Tibial nerve (tissue), 3 donors: ENCODE measurements at regions not wholly inside any gene's neighbourhood (a gene's known extent, or its start where the extent isn't known, plus 50 kb on each side); places are given as distances from the start of the nearest gene placed in this dataset.

Experiments used
- POLR2A ChIP-seq, 2 donors: fragments of 450-650 bp; IDR thresholded peaks; one replicate each; pipeline ENCODE4 v1.6.1; 2017; ENCODE audit warnings: antibody characterized with exemption in 2 of 2, mild to moderate bottlenecking in 2 of 2, moderate library complexity in 2 of 2
- TF ChIP-seq, protein P1 (sequence below), 5 experiments: fragments of 200-600 bp in 3 of 5; fragments of 450-650 bp in 2 of 5; sonication (generic) in 3 of 5; IDR thresholded peaks; one replicate each; pipeline ENCODE4 v1.5.1; 2016 to 2019; ENCODE audit warnings: antibody characterized with exemption in 5 of 5, mild to moderate bottlenecking in 3 of 5, moderate library complexity in 2 of 5

DNA sequence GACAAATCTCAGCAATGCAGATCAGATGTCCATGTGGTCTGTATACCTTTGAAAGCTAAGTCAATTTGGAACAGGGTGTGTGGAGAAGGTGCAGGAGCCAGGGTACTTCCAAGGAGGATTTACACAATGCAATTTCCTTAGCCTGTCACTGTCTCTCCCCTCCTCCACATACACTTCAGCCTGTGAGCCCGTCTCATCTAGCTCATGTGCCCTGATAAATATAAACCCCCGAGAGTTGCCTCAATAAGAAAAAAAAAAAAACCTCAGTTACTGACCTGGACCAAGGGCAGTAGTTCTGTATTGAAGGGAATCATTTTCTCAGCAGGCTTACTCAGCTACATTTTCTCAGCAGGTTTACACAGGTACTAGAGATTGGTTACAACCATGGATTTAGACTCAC, 132.1 kb upstream of the PELI2 start:
- TF ChIP-seq, protein P1, sequence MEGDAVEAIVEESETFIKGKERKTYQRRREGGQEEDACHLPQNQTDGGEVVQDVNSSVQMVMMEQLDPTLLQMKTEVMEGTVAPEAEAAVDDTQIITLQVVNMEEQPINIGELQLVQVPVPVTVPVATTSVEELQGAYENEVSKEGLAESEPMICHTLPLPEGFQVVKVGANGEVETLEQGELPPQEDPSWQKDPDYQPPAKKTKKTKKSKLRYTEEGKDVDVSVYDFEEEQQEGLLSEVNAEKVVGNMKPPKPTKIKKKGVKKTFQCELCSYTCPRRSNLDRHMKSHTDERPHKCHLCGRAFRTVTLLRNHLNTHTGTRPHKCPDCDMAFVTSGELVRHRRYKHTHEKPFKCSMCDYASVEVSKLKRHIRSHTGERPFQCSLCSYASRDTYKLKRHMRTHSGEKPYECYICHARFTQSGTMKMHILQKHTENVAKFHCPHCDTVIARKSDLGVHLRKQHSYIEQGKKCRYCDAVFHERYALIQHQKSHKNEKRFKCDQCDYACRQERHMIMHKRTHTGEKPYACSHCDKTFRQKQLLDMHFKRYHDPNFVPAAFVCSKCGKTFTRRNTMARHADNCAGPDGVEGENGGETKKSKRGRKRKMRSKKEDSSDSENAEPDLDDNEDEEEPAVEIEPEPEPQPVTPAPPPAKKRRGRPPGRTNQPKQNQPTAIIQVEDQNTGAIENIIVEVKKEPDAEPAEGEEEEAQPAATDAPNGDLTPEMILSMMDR (IDR thresholded peaks at IDR 0.05): no peak
- no peak for TF ChIP-seq POLR2A (IDR thresholded peaks at IDR 0.05)
